ENCODE measurements at regions not wholly inside any gene's neighbourhood (a gene's known extent, or its start where the extent isn't known, plus 50 kb on each side); places are given as distances from the start of the nearest gene placed in this dataset.

DNA sequence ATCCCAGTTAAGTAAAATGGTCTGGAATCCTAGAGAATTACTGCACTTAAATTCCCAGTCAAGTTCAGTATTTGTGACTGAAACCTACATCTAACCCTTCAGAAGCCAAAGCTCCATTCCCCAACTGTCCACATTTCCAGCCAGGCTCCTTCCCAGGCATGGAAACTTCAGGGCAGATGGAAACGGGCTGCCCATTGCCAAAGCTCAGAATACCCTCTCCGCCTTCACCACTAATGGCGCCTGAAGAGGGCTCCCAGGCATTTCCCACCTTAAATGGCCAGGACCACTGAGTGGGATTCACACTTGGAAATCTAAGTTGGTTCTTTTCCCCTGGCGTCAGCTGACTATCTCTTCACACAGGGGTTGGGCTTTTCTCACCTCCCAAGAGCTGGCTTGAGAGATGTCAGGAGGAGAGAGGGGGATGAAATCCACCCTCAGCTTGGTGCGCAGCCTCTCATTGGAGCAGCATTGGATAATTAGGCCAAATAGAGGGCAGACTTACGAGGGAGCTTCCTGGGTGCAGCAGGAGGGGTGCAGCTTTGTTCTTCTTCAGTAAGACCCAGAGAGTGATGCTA is 82.9 kb downstream of the ANKRD60 start:
- Histone ChIP-seq H2AK5ac (ENCODE audit: low read depth, low read length) (no peak overlapping the region), H3K4ac (ENCODE audit: low read depth, low read length) (no peak overlapping the region), H3K23ac (ENCODE audit: low read depth, low read length) (no peak overlapping the region), H3K9me3 (ENCODE audit: control insufficient read depth, insufficient read depth, low read length) (no peaks in the 10 kb centered on the region), H2AFZ (replicated peaks; ENCODE audit: low read length, poor library complexity) (no peak overlapping the region), H3K27ac (ENCODE audit: insufficient read depth, low read length) (no peak overlapping the region), H3K27me3 (ENCODE audit: control insufficient read depth, insufficient read depth, low read length) (peaks cover 6% of the 10 kb centered on the region), H3K4me1 (ENCODE audit: control insufficient read depth, insufficient read depth, low read length) (no peaks in the 10 kb centered on the region), H4K5ac (ENCODE audit: low read depth, low read length) (no peak overlapping the region), H3K4me3 (ENCODE audit: insufficient read depth, low read depth, low read length) (no peak overlapping the region), H2BK5ac (ENCODE audit: low read depth, low read length, poor library complexity, severe bottlenecking) (no peak overlapping the region), H2BK120ac (ENCODE audit: low read depth, low read length) (no peak overlapping the region), H3K14ac (replicated peaks; ENCODE audit: low read depth, low read length) (no peak overlapping the region), H3K9ac (ENCODE audit: low read depth, low read length) (no peak overlapping the region), H4K8ac (ENCODE audit: low read depth in 2 of 2, low read length in 2 of 2) (no peak overlapping the region), H3K4me2 (ENCODE audit: low read depth, low read length) (no peak overlapping the region), H4K20me1 (ENCODE audit: insufficient read depth, low read length) (no peaks in the 10 kb centered on the region), H3K36me3 (ENCODE audit: control insufficient read depth, insufficient read depth, low read length) (no peaks in the 10 kb centered on the region), H3K79me1 (ENCODE audit: low read depth in 1 of 2, low read length in 2 of 2) (no peaks in the 10 kb centered on the region), H2BK15ac (ENCODE audit: low read depth, low read length) (no peak overlapping the region), H2BK20ac (ENCODE audit: low read depth, low read length) (no peak overlapping the region), H4K91ac (ENCODE audit: insufficient read depth, low read depth, low read length) (no peak overlapping the region), H3K18ac (ENCODE audit: low read depth, low read length) (no peak overlapping the region), H3K56ac (ENCODE audit: extremely low read depth, insufficient read depth, low read length) (no peak overlapping the region), H3K9me1 (ENCODE audit: insufficient read depth, low read length) (no peaks in the 10 kb centered on the region), H2AK9ac (replicated peaks; ENCODE audit: low read depth, low read length, poor library complexity) (no peak overlapping the region)
- ChIA-PET POLR2A (ENCODE audit: unreplicated experiment) (no interaction called here), CTCF (no interaction called here)
- BruUV-seq (replicated peaks) = no TSS peak
- in situ Hi-C loops (cut with MboI; ENCODE audit: low sequenced_read_pairs) (no loop called here), dilution Hi-C loops (cut with HindIII; ENCODE audit: low sequenced_read_pairs, unreplicated experiment) (no loop called here), intact Hi-C loops (cut with micrococcal nuclease) (no loop called here)
- no peak for TF ChIP-seq CEBPB (IDR thresholded peaks at IDR 0.05; ENCODE audit: low read depth, low read length)
- TF ChIP-seq MAZ (IDR thresholded peaks at IDR 0.05; ENCODE audit: borderline replicate concordance, low read depth, low read length) = no peak
- TF ChIP-seq POLR2A (IDR thresholded peaks at IDR 0.05; ENCODE audit: low read depth, low read length) = no peak
- TF ChIP-seq RFX5 (IDR thresholded peaks at IDR 0.05; ENCODE audit: low read depth, low read length) = no peak
- no peak for TF ChIP-seq SMC3 (IDR thresholded peaks at IDR 0.05; ENCODE audit: low read depth, low read length)
- TF ChIP-seq RAD21 (IDR thresholded peaks at IDR 0.05; ENCODE audit: low read length) = no peak
- TF ChIP-seq MAFK (IDR thresholded peaks at IDR 0.05; ENCODE audit: low read depth, low read length) = no peak
- TF ChIP-seq, protein P1, sequence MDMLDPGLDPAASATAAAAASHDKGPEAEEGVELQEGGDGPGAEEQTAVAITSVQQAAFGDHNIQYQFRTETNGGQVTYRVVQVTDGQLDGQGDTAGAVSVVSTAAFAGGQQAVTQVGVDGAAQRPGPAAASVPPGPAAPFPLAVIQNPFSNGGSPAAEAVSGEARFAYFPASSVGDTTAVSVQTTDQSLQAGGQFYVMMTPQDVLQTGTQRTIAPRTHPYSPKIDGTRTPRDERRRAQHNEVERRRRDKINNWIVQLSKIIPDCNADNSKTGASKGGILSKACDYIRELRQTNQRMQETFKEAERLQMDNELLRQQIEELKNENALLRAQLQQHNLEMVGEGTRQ (IDR thresholded peaks at IDR 0.05; ENCODE audit: low read depth, low read length) = no peak
- no peak for TF ChIP-seq BHLHE40 (IDR thresholded peaks at IDR 0.05; ENCODE audit: low read depth, low read length)
- no peak for TF ChIP-seq RCOR1 (IDR thresholded peaks at IDR 0.05; ENCODE audit: insufficient replicate concordance, low read length)
- TF ChIP-seq, protein P2, sequence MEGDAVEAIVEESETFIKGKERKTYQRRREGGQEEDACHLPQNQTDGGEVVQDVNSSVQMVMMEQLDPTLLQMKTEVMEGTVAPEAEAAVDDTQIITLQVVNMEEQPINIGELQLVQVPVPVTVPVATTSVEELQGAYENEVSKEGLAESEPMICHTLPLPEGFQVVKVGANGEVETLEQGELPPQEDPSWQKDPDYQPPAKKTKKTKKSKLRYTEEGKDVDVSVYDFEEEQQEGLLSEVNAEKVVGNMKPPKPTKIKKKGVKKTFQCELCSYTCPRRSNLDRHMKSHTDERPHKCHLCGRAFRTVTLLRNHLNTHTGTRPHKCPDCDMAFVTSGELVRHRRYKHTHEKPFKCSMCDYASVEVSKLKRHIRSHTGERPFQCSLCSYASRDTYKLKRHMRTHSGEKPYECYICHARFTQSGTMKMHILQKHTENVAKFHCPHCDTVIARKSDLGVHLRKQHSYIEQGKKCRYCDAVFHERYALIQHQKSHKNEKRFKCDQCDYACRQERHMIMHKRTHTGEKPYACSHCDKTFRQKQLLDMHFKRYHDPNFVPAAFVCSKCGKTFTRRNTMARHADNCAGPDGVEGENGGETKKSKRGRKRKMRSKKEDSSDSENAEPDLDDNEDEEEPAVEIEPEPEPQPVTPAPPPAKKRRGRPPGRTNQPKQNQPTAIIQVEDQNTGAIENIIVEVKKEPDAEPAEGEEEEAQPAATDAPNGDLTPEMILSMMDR (conservative IDR thresholded peaks at IDR 0.05; ENCODE audit: low read depth, low read length) = no peak
- no peak for TF ChIP-seq CHD1 (IDR thresholded peaks at IDR 0.05; ENCODE audit: low read depth, low read length)
- TF ChIP-seq, protein P3, sequence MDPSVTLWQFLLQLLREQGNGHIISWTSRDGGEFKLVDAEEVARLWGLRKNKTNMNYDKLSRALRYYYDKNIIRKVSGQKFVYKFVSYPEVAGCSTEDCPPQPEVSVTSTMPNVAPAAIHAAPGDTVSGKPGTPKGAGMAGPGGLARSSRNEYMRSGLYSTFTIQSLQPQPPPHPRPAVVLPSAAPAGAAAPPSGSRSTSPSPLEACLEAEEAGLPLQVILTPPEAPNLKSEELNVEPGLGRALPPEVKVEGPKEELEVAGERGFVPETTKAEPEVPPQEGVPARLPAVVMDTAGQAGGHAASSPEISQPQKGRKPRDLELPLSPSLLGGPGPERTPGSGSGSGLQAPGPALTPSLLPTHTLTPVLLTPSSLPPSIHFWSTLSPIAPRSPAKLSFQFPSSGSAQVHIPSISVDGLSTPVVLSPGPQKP (IDR thresholded peaks at IDR 0.05; ENCODE audit: borderline replicate concordance, low read depth, low read length) = no peak
- TF ChIP-seq NFE2L2 (IDR thresholded peaks at IDR 0.05; ENCODE audit: low read depth, low read length) = no peak
- no peak for TF ChIP-seq MXI1 (IDR thresholded peaks at IDR 0.05; ENCODE audit: borderline replicate concordance, low read depth, low read length)
- no peak for TF ChIP-seq FOS (IDR thresholded peaks at IDR 0.05; ENCODE audit: low read depth, low read length)
- DNase-seq (no peak), ATAC-seq (ENCODE audit: low read depth) (no peak)
- WGBS, 2 experiments (ENCODE audit: extremely low coverage in 2 of 2, insufficient read length in 1 of 2) = 17% methylated on average over 2 of the region's 6 CpGs; no CpG with 5 or more reads in 1 of the 2 experiments

Data from IMR-90 (cell line).